BJ (cell line): ENCODE measurements at regions not wholly inside any gene's neighbourhood (a gene's known extent, or its start where the extent isn't known, plus 50 kb on each side); places are given as distances from the start of the nearest gene placed in this dataset.

Experiments
- CTCF ChIA-PET: fragments of 350-600 bp; formaldehyde crosslinking; extraction: SDS; loops from one replicate; lab custom pipeline; 2021; ENCODE audit warnings: antibody characterized with exemption, inconsistent platforms; lab: Yijun Ruan, JAX
- POLR2A ChIA-PET: fragments of 300-600 bp; sonication (Branson Sonifier 250); formaldehyde crosslinking; extraction: SDS; loops from one replicate; lab custom pipeline; 2021; ENCODE audit warnings: antibody characterized with exemption; lab: Charles Lee
- DNase-seq: peaks from one replicate; pipeline ENCODE4 v3.0.0-alpha.2; 2011; ENCODE audit warnings: low read depth
- H3K27me3 ChIP-seq: 2 replicates; pipeline ENCODE4 v1.6.0; 2011; ENCODE audit warnings: low read length; ENCODE audit not compliant: control insufficient read depth, insufficient read depth
- H3K36me3 ChIP-seq: 2 replicates; pipeline ENCODE4 v1.5.1; 2011; ENCODE audit warnings: low read length; ENCODE audit not compliant: control insufficient read depth, insufficient read depth
- H3K4me3 ChIP-seq: 2 replicates; pipeline ENCODE4 v1.5.1; 2011; ENCODE audit warnings: low read depth, mild to moderate bottlenecking, control low read depth, low read length
- TF ChIP-seq, protein P1 (sequence below): IDR thresholded peaks from 2 replicates; pipeline ENCODE4 v1.5.1; 2011; ENCODE audit warnings: low read depth, mild to moderate bottlenecking, control low read depth, inconsistent platforms, low read length, moderate library complexity; ENCODE audit not compliant: insufficient read depth

GRCh38 chr13:61149331-61149730 lies 266.3 kb downstream of the PCDH20 start:
- DNase-seq, result no peak
- TF ChIP-seq, protein P1, sequence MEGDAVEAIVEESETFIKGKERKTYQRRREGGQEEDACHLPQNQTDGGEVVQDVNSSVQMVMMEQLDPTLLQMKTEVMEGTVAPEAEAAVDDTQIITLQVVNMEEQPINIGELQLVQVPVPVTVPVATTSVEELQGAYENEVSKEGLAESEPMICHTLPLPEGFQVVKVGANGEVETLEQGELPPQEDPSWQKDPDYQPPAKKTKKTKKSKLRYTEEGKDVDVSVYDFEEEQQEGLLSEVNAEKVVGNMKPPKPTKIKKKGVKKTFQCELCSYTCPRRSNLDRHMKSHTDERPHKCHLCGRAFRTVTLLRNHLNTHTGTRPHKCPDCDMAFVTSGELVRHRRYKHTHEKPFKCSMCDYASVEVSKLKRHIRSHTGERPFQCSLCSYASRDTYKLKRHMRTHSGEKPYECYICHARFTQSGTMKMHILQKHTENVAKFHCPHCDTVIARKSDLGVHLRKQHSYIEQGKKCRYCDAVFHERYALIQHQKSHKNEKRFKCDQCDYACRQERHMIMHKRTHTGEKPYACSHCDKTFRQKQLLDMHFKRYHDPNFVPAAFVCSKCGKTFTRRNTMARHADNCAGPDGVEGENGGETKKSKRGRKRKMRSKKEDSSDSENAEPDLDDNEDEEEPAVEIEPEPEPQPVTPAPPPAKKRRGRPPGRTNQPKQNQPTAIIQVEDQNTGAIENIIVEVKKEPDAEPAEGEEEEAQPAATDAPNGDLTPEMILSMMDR, result no peak
- H3K27me3 ChIP-seq, result no peaks in the 10 kb centered on the region
- H3K36me3 ChIP-seq, result no peaks in the 10 kb centered on the region
- CTCF ChIA-PET, result no interaction called here
- POLR2A ChIA-PET, result no interaction called here
- H3K4me3 ChIP-seq, result no peak overlapping the region

DNA sequence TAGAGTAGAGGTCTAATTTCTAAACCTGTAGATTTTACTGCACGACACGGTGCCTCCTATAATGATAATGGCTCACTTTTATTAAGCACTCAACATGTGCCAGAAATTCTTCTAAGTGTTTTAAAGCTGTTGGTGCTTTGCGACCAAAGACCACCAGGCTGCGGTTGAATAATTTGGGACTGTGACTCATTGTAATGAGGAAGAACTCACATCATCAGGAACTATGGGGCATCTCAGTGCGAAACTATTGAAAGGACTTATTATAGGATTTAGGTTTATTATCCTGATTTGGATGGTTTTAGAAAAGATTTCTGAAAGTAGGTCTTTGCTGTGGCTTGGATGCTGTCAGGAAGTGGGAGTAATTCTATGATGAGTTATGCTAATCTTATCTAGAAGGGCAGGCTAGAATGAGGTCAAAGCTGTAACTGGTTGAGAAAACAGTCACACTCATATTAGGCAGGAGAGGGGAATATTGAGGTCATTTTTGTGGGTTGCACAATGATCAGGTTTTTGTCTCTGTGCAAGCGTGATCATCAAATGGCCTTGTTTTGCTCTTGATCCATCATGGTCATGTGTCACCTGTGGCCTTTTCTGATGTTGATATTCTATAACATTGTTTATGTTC lies 266.8 kb downstream of the PCDH20 start:
- ChIA-PET POLR2A (no interaction called here), CTCF (no interaction called here)
- DNase-seq, result no peak

GRCh38 chr13:61148211-61148610 lies 267.4 kb downstream of the PCDH20 start:
- CTCF ChIA-PET, result no interaction called here
- no peaks in the 10 kb centered on the region for H3K27me3 ChIP-seq
- POLR2A ChIA-PET, result no interaction called here
- DNase-seq, result no peak
- no peak overlapping the region for H3K4me3 ChIP-seq
- H3K36me3 ChIP-seq, result no peaks in the 10 kb centered on the region
- TF ChIP-seq, protein P1, result no peak

More for the DNA sequence above, 266.8 kb downstream of the PCDH20 start:
- Histone ChIP-seq H3K4me3 (no peak overlapping the region), H3K27me3 (no peaks in the 10 kb centered on the region), H3K36me3 (no peaks in the 10 kb centered on the region)
- TF ChIP-seq, protein P1, result no peak

- POLR2A ChIA-PET, result no interaction called here
- CTCF ChIA-PET, result no interaction called here
Observed at GRCh38 chr13:61146571-61146970, 269.1 kb downstream of the PCDH20 start.

DNA sequence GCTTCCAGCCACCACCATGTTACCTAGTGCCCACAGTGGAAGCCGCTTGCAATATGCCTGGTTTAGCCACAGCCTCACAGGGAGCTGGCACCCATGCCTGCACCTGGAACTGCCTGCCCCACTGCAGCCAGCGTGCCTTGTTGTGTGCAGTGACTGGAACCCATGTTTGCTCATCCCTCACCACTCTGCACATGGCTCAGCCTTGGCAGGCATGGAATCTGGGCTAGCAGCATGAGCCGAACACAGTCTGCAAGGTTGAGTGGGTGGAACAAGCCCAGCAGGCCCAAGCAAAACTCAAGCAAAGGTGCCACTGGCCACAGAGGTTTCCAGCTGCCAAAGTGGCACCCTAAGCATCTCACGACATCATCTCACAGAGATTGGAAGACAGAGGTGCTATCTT lies 269.5 kb downstream of the PCDH20 start:
- H3K4me3 ChIP-seq, result no peak overlapping the region
- ChIA-PET CTCF (no interaction called here), POLR2A (no interaction called here)
- no peaks in the 10 kb centered on the region for H3K27me3 ChIP-seq
- H3K36me3 ChIP-seq, result no peaks in the 10 kb centered on the region
- DNase-seq, result no peak
- TF ChIP-seq, protein P1, result no peak

More at GRCh38 chr13:61146571-61146970, 269.1 kb downstream of the PCDH20 start:
- no peak for DNase-seq
- TF ChIP-seq, protein P1, result no peak
- no peaks in the 10 kb centered on the region for H3K36me3 ChIP-seq
- H3K4me3 ChIP-seq, result no peak overlapping the region
- H3K27me3 ChIP-seq, result no peaks in the 10 kb centered on the region
